HEK293 (cell line): ENCODE measurements at regions not wholly inside any gene's neighbourhood (a gene's known extent, or its start where the extent isn't known, plus 50 kb on each side); places are given as distances from the start of the nearest gene placed in this dataset.

ENCODE experiments used
- OSR2 ChIP-seq: fragments of 450-650 bp; formaldehyde crosslinking; IDR thresholded peaks from 2 replicates; pipeline ENCODE4 v1.5.1; 2016; ENCODE audit warnings: missing biosample characterization, missing genetic modification characterization
- OVOL3 ChIP-seq: fragments of 450-650 bp; formaldehyde crosslinking; IDR thresholded peaks from 2 replicates; pipeline ENCODE4 v1.5.1; 2016; ENCODE audit warnings: missing biosample characterization, missing genetic modification characterization
- ZNF311 ChIP-seq: fragments of 450-650 bp; formaldehyde crosslinking; IDR thresholded peaks from 2 replicates; pipeline ENCODE4 v1.5.1; 2017; ENCODE audit warnings: missing biosample characterization, missing genetic modification characterization, borderline replicate concordance
- ZNF341 ChIP-seq: fragments of 450-650 bp; formaldehyde crosslinking; IDR thresholded peaks from 2 replicates; pipeline ENCODE4; 2016; ENCODE audit warnings: low read depth, missing biosample characterization, missing genetic modification characterization
- TF ChIP-seq, protein P1 (sequence below): fragments of 450-650 bp; formaldehyde crosslinking; IDR thresholded peaks from 2 replicates; pipeline ENCODE4 v1.5.1; 2016; ENCODE audit warnings: missing biosample characterization, missing genetic modification characterization
- TF ChIP-seq, protein P2 (sequence below): fragments of 450-650 bp; formaldehyde crosslinking; IDR thresholded peaks from 2 replicates; pipeline ENCODE4 v1.5.1; 2016; ENCODE audit warnings: missing biosample characterization, missing genetic modification characterization
- TF ChIP-seq, protein P3 (sequence below): fragments of 450-650 bp; formaldehyde crosslinking; IDR thresholded peaks from 2 replicates; pipeline ENCODE4 v1.5.1; 2016; ENCODE audit warnings: missing biosample characterization, missing genetic modification characterization
- TF ChIP-seq, protein P4 (sequence below): fragments of 450-650 bp; formaldehyde crosslinking; IDR thresholded peaks from 2 replicates; pipeline ENCODE4 v1.5.1; 2016; ENCODE audit warnings: missing biosample characterization, missing genetic modification characterization
- TF ChIP-seq, protein P5 (sequence below): IDR thresholded peaks from 2 replicates; pipeline ENCODE4 v1.6.1; 2011; ENCODE audit warnings: mild to moderate bottlenecking, low read depth, low read length, borderline replicate concordance
- TF ChIP-seq, protein P6 (sequence below): fragments of 450-650 bp; formaldehyde crosslinking; IDR thresholded peaks from 2 replicates; pipeline ENCODE4 v1.5.1; 2017; ENCODE audit warnings: missing biosample characterization, mild to moderate bottlenecking, missing genetic modification characterization, moderate library complexity

DNA sequence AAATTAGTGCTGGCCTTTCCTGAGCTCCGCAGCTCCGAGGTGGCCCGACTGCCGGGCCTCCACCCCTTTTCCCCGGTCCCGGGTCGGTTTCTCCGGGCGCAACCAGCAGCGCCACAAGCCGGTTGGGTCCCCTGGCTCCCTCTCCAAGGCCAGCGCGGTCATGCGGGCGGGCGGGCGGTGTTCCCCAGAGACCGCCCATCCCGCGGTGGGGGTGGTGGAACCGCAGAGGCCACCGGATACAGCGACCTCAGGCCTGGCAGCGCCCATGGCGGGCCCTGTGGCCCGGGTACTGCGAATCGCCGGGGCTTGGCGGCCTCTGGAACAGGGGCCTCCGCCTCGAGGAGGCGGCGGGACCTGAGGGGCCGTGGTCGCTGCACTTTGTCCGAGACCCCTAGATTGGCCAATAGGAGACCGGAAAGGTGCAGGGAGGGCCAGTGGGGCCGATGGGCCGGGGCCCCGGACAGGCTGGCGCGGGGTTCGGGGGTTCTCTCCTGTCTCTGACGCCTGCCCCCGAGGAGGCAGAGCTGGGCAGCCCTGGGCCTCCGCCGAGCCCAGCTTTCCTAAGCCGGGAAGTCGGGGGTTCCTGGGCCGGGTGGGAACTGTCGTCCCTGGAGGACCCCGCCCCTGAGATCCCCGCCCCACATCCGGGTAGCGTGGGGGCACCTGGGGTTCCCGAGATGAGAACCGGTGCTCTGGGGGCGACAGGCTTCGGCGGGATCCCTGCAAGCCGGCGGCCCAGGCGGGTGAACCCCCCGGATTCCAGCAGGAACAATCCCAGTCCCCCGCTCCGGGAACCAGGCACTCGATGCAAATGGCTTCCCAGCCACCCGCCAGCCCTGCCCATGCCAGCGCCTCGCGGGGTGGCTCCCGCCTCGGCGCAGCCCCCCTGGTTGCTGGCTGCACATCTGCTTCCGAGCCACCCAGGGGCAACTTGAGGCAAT, 293.9 kb downstream of the ZSWIM6 start:
- TF ChIP-seq, protein P1, sequence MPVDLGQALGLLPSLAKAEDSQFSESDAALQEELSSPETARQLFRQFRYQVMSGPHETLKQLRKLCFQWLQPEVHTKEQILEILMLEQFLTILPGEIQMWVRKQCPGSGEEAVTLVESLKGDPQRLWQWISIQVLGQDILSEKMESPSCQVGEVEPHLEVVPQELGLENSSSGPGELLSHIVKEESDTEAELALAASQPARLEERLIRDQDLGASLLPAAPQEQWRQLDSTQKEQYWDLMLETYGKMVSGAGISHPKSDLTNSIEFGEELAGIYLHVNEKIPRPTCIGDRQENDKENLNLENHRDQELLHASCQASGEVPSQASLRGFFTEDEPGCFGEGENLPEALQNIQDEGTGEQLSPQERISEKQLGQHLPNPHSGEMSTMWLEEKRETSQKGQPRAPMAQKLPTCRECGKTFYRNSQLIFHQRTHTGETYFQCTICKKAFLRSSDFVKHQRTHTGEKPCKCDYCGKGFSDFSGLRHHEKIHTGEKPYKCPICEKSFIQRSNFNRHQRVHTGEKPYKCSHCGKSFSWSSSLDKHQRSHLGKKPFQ = no peak
- TF ChIP-seq OVOL3 (tag by site-specific recombination) (no peak), ZNF311 (tag by site-specific recombination) (no peak), OSR2 (tag by site-specific recombination) (no peak), ZNF341 (tag by site-specific recombination) (no peak)
- TF ChIP-seq, protein P2, sequence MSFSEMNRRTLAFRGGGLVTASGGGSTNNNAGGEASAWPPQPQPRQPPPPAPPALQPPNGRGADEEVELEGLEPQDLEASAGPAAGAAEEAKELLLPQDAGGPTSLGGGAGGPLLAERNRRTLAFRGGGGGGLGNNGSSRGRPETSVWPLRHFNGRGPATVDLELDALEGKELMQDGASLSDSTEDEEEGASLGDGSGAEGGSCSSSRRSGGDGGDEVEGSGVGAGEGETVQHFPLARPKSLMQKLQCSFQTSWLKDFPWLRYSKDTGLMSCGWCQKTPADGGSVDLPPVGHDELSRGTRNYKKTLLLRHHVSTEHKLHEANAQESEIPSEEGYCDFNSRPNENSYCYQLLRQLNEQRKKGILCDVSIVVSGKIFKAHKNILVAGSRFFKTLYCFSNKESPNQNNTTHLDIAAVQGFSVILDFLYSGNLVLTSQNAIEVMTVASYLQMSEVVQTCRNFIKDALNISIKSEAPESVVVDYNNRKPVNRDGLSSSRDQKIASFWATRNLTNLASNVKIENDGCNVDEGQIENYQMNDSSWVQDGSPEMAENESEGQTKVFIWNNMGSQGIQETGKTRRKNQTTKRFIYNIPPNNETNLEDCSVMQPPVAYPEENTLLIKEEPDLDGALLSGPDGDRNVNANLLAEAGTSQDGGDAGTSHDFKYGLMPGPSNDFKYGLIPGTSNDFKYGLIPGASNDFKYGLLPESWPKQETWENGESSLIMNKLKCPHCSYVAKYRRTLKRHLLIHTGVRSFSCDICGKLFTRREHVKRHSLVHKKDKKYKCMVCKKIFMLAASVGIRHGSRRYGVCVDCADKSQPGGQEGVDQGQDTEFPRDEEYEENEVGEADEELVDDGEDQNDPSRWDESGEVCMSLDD (tag by site-specific recombination) = no peak
- TF ChIP-seq, protein P3, sequence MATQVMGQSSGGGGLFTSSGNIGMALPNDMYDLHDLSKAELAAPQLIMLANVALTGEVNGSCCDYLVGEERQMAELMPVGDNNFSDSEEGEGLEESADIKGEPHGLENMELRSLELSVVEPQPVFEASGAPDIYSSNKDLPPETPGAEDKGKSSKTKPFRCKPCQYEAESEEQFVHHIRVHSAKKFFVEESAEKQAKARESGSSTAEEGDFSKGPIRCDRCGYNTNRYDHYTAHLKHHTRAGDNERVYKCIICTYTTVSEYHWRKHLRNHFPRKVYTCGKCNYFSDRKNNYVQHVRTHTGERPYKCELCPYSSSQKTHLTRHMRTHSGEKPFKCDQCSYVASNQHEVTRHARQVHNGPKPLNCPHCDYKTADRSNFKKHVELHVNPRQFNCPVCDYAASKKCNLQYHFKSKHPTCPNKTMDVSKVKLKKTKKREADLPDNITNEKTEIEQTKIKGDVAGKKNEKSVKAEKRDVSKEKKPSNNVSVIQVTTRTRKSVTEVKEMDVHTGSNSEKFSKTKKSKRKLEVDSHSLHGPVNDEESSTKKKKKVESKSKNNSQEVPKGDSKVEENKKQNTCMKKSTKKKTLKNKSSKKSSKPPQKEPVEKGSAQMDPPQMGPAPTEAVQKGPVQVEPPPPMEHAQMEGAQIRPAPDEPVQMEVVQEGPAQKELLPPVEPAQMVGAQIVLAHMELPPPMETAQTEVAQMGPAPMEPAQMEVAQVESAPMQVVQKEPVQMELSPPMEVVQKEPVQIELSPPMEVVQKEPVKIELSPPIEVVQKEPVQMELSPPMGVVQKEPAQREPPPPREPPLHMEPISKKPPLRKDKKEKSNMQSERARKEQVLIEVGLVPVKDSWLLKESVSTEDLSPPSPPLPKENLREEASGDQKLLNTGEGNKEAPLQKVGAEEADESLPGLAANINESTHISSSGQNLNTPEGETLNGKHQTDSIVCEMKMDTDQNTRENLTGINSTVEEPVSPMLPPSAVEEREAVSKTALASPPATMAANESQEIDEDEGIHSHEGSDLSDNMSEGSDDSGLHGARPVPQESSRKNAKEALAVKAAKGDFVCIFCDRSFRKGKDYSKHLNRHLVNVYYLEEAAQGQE (tag by site-specific recombination) = no peak
- TF ChIP-seq, protein P4, sequence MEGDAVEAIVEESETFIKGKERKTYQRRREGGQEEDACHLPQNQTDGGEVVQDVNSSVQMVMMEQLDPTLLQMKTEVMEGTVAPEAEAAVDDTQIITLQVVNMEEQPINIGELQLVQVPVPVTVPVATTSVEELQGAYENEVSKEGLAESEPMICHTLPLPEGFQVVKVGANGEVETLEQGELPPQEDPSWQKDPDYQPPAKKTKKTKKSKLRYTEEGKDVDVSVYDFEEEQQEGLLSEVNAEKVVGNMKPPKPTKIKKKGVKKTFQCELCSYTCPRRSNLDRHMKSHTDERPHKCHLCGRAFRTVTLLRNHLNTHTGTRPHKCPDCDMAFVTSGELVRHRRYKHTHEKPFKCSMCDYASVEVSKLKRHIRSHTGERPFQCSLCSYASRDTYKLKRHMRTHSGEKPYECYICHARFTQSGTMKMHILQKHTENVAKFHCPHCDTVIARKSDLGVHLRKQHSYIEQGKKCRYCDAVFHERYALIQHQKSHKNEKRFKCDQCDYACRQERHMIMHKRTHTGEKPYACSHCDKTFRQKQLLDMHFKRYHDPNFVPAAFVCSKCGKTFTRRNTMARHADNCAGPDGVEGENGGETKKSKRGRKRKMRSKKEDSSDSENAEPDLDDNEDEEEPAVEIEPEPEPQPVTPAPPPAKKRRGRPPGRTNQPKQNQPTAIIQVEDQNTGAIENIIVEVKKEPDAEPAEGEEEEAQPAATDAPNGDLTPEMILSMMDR = no peak
- TF ChIP-seq, protein P5, sequence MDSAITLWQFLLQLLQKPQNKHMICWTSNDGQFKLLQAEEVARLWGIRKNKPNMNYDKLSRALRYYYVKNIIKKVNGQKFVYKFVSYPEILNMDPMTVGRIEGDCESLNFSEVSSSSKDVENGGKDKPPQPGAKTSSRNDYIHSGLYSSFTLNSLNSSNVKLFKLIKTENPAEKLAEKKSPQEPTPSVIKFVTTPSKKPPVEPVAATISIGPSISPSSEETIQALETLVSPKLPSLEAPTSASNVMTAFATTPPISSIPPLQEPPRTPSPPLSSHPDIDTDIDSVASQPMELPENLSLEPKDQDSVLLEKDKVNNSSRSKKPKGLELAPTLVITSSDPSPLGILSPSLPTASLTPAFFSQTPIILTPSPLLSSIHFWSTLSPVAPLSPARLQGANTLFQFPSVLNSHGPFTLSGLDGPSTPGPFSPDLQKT = no peak
- TF ChIP-seq, protein P6, sequence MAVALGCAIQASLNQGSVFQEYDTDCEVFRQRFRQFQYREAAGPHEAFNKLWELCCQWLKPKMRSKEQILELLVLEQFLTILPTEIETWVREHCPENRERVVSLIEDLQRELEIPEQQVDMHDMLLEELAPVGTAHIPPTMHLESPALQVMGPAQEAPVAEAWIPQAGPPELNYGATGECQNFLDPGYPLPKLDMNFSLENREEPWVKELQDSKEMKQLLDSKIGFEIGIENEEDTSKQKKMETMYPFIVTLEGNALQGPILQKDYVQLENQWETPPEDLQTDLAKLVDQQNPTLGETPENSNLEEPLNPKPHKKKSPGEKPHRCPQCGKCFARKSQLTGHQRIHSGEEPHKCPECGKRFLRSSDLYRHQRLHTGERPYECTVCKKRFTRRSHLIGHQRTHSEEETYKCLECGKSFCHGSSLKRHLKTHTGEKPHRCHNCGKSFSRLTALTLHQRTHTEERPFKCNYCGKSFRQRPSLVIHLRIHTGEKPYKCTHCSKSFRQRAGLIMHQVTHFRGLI (tag by site-specific recombination) = no peak
